ENCODE measurements at regions not wholly inside any gene's neighbourhood (a gene's known extent, or its start where the extent isn't known, plus 50 kb on each side); places are given as distances from the start of the nearest gene placed in this dataset.

DNA sequence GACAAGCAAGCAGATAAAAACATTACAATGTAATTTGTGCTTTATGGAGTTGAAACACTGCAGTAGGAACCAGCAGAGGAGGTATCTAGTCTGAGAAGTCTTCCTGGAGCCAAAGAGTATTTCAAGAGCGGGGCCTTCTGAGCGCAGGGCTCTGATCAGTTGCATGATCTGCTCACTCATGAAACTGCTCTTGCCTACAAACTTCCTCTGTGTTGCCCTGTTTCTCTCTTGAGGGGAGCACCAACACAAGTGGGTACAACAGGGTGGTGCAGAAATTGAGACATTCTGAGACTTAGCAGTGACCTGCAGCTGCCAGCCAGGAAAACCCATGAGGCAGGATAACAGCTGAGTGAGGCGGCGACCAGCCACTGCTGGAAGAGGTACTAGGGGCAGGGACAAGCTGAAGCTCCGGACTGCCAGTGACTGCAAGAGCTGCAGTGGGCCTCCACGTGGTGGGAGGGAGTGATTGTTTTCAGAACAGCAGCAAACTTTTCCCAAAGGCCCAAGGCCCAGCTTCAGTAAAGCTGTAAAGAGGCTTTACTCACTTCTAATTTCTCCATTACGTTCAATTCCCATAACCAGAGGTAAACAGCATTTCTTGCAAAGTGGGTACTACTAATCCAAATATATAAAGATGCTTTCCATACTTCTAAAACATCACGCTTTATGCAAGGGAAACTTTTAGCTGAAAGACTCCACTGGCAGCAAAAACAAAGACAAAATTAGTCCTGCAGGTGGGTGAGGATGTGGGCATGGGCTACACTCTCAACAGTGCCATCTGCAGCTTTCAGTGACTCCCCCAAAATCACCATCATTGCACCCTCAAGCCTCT, 69.0 kb upstream of the LPP start:
- no peak for DNase-seq

GRCh38 chr3:188085584-188086560, 68.1 kb upstream of the LPP start:
- no peak for DNase-seq

GRCh38 chr3:188088948-188089685, 64.8 kb upstream of the LPP start:
- no peak for DNase-seq

- no peak for DNase-seq
Measured at GRCh38 chr3:188090620-188091309, 63.2 kb upstream of the LPP start.

- DNase-seq, result no peak
Measured at GRCh38 chr3:188091746-188092145, 62.2 kb upstream of the LPP start.

DNA sequence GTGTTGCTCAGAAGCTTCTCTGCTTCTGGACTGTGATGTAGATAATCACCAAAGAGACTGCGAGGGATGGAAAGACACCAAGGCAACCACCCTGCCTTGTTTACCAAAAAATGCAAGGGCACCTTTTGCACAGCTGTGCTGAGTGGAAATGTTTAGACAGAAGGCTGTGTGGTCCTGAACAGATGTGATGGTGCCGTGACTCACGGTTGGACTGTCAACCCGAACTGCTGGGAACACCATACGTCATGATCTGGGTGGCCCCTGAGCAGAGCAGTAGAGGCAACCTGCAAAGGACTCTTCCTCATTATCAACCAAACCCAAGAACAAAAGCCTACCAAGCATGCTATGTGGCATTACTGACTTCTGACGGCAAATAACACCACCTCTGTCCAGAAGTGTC, 61.3 kb upstream of the LPP start:
- no peak for DNase-seq

DNA sequence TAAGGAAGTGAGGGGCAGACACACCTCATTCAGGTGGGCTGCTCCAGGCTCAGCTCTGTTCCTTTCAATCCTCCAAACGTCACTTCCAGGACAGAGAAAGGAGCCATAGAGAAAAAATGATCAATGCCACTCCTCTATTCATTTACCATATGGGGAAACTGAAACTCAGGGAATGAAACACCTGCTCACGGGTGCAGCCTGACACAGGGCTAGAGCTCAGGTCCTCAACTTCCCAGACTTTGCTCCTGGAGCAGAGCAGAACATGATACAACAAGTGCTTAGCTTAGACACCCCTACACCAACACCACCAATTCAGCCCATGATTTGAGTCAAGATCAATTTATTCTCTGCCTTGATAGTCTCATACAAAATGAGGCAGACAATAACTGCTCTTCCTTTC, 58.5 kb upstream of the LPP start:
- no peak for DNase-seq

DNA sequence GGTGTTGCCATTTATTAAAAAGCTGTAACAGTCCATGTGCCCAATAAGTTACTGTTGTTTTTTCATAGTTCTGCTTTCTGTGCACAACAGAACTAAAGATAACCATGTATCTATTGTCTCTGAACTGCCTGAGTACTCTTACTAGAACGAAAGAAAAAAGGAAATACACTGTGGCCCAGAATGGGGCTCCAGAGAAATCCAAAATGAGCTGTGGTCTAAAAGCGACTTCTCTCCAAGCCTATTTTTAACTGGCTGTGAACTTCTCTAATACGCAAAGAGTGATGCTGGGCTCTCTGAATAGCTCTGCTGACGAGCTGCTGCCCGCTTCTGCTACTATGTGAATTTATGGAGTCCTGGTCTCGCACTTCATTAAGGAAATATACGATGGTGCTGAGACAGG, 56.2 kb upstream of the LPP start:
- DNase-seq, result no peak

- no peak for DNase-seq
Measured at GRCh38 chr3:188099907-188100306, 54.0 kb upstream of the LPP start.

- no peak for DNase-seq
Measured at GRCh38 chr3:188102861-188103547, 51.0 kb upstream of the LPP start.

- no peak for DNase-seq
Measured at GRCh38 chr3:188104050-188104449, 49.9 kb upstream of the LPP start.
